ENCODE measurements at regions not wholly inside any gene's neighbourhood (a gene's known extent, or its start where the extent isn't known, plus 50 kb on each side); places are given as distances from the start of the nearest gene placed in this dataset.

DNA sequence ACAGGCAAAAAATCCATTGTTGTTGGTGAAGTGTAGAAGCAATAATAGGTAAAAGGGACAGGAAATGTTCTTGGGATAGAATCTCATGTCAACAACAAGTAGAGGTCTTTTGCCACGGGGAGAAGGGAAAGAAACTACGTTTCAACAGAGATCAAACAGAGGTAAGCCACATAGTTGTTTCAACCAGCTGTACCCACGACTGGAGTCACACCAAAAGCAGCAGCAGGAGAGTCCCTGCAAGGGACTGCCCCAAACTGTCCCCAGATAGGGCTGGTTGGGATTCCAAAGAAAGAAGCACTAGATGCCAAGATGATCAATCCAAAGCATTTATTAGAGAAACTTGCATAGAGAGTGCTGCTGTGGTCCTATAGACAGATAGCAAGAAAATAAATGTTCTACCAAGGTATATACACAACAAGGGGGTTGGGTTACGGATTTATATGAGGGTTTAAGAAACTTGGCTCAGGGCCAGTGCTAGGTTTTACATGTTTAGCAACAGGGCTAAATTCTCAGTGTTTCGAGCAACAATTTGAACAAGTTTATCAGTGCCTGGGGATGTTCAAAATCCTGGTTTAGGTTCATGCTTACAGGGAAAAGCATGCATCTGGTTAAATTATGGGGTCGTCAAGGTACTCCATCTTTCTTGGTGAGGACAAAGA, 466.5 kb downstream of the MMUT start:
- Histone ChIP-seq H3K14ac (ENCODE audit: insufficient read depth, low read length) (no peak overlapping the region), H3K9me3 (ENCODE audit: control insufficient read depth, low read depth, low read length) (no peaks in the 10 kb centered on the region)
- no peak overlapping the region for H3K27ac Mint-ChIP-seq

More for the DNA sequence above, 466.5 kb downstream of the MMUT start:
- H4K8ac ChIP-seq (replicated peaks; ENCODE audit: insufficient read length, low read depth, low read length), result no peak overlapping the region
- H3K9ac ChIP-seq (ENCODE audit: extremely low read depth, insufficient read length, low read length), result no peak overlapping the region
- no peaks in the 10 kb centered on the region for H3K23me2 ChIP-seq (ENCODE audit: insufficient read length, low read depth, low read length, poor library complexity, severe bottlenecking)
- no peak overlapping the region for H3T11ph ChIP-seq (ENCODE audit: low read length)
- no peak overlapping the region for H3K18ac ChIP-seq (ENCODE audit: insufficient read length, low read depth, low read length)
- no peak overlapping the region for H2AFZ ChIP-seq (ENCODE audit: low read length)
- no peak overlapping the region for H2BK12ac ChIP-seq (ENCODE audit: insufficient read length, low read depth, low read length)
- Mint-ChIP-seq H3K9me3 (no peaks in the 10 kb centered on the region), H3K4me1 (no peaks in the 10 kb centered on the region), H3K36me3 (ENCODE audit: insufficient read depth in 1 of 3, low read depth in 3 of 3) (no peaks in the 10 kb centered on the region; a peak in 1 of 7 replicates), H3K4me3 (no peak overlapping the region), H3K27me3 (ENCODE audit: low read depth) (no peaks in the 10 kb centered on the region)
- no peaks in the 10 kb centered on the region for H3K79me1 ChIP-seq (ENCODE audit: insufficient read depth, low read depth, low read length, poor library complexity, severe bottlenecking)
- no peak overlapping the region for H4K5ac ChIP-seq (ENCODE audit: insufficient read length, low read depth, low read length)
- no peak overlapping the region for H3K4ac ChIP-seq (ENCODE audit: low read depth, low read length)
- H3K4me1 ChIP-seq (ENCODE audit: insufficient read depth, low read length), result no peaks in the 10 kb centered on the region
- no peak overlapping the region for H3K56ac ChIP-seq (ENCODE audit: insufficient read length, low read depth, low read length)
- no peak overlapping the region for H2AK5ac ChIP-seq (ENCODE audit: insufficient read length, low read length)
- no peaks in the 10 kb centered on the region for H4K20me1 ChIP-seq (ENCODE audit: control insufficient read depth, insufficient read depth, insufficient read length)
- no peak overlapping the region for H4K91ac ChIP-seq (ENCODE audit: insufficient read length, low read depth, low read length)
- H3K4me2 ChIP-seq (ENCODE audit: insufficient read depth, insufficient read length, low read length), result no peak overlapping the region
- no peaks in the 10 kb centered on the region for H3K79me2 ChIP-seq (ENCODE audit: insufficient read depth, low read length)
- no peaks in the 10 kb centered on the region for H3K27me3 ChIP-seq (ENCODE audit: insufficient read depth, low read length)
- H2BK15ac ChIP-seq (ENCODE audit: low read depth, low read length), result no peak overlapping the region
- no peak overlapping the region for H2BK120ac ChIP-seq (ENCODE audit: low read depth, low read length, poor library complexity, severe bottlenecking)
- H3K23ac ChIP-seq (ENCODE audit: insufficient read length, low read depth, low read length), result no peak overlapping the region
- H2BK5ac ChIP-seq (ENCODE audit: insufficient read length, low read length), result no peak overlapping the region
- TF ChIP-seq, protein P1, sequence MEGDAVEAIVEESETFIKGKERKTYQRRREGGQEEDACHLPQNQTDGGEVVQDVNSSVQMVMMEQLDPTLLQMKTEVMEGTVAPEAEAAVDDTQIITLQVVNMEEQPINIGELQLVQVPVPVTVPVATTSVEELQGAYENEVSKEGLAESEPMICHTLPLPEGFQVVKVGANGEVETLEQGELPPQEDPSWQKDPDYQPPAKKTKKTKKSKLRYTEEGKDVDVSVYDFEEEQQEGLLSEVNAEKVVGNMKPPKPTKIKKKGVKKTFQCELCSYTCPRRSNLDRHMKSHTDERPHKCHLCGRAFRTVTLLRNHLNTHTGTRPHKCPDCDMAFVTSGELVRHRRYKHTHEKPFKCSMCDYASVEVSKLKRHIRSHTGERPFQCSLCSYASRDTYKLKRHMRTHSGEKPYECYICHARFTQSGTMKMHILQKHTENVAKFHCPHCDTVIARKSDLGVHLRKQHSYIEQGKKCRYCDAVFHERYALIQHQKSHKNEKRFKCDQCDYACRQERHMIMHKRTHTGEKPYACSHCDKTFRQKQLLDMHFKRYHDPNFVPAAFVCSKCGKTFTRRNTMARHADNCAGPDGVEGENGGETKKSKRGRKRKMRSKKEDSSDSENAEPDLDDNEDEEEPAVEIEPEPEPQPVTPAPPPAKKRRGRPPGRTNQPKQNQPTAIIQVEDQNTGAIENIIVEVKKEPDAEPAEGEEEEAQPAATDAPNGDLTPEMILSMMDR (conservative IDR thresholded peaks at IDR 0.05), result no peak
- no peak for DNase-seq
- no peak overlapping the region for H3K27ac ChIP-seq (ENCODE audit: insufficient read length, low read depth, low read length)
- WGBS (ENCODE audit: extremely low coverage, insufficient read length, low lambda C conversion rate), result no CpG with 5 or more reads among the region's 6 CpGs
- no peak overlapping the region for H2BK20ac ChIP-seq (ENCODE audit: low read depth, low read length, poor library complexity, severe bottlenecking)

Data from H9 (cell line).